ENCODE measurements at regions not wholly inside any gene's neighbourhood (a gene's known extent, or its start where the extent isn't known, plus 50 kb on each side); places are given as distances from the start of the nearest gene placed in this dataset.

GRCh38 chr2:138974651-138975050 lies 194.5 kb upstream of the NXPH2 start:
- ChIA-PET POLR2A (no interaction called here), CTCF (no interaction called here)
- H3K9me3 ChIP-seq: no peaks in the 10 kb centered on the region
- H3K4me3 Mint-ChIP-seq (ENCODE audit: unreplicated experiment): no peak overlapping the region
- no TSS peak for BruUV-seq (replicated peaks)
- no peaks in the 10 kb centered on the region for H3K36me3 ChIP-seq (ENCODE audit: control insufficient read depth, insufficient read depth, low read length)
- H3K4me3 ChIP-seq (ENCODE audit: low read depth, low read length): no peak overlapping the region
- no peak overlapping the region for H3K27ac Mint-ChIP-seq (ENCODE audit: unreplicated experiment)
- no peaks in the 10 kb centered on the region for H3K4me1 ChIP-seq
- no peak for DNase-seq
- TF ChIP-seq, protein P1, sequence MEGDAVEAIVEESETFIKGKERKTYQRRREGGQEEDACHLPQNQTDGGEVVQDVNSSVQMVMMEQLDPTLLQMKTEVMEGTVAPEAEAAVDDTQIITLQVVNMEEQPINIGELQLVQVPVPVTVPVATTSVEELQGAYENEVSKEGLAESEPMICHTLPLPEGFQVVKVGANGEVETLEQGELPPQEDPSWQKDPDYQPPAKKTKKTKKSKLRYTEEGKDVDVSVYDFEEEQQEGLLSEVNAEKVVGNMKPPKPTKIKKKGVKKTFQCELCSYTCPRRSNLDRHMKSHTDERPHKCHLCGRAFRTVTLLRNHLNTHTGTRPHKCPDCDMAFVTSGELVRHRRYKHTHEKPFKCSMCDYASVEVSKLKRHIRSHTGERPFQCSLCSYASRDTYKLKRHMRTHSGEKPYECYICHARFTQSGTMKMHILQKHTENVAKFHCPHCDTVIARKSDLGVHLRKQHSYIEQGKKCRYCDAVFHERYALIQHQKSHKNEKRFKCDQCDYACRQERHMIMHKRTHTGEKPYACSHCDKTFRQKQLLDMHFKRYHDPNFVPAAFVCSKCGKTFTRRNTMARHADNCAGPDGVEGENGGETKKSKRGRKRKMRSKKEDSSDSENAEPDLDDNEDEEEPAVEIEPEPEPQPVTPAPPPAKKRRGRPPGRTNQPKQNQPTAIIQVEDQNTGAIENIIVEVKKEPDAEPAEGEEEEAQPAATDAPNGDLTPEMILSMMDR (IDR thresholded peaks at IDR 0.05; ENCODE audit: insufficient read depth in 1 of 2, low read depth in 1 of 2, low read length in 1 of 2, severe bottlenecking in 1 of 2, unreplicated experiment in 1 of 2): no peak
- intact Hi-C loops (cut with micrococcal nuclease; ENCODE audit: unreplicated experiment): no loop called here
- no peaks in the 10 kb centered on the region for H3K27me3 ChIP-seq (replicated peaks; ENCODE audit: control insufficient read depth, insufficient read depth, low read length)
- peaks cover 6% of the 10 kb centered on the region for H3K36me3 Mint-ChIP-seq (ENCODE audit: insufficient read depth, unreplicated experiment)
- no peaks in the 10 kb centered on the region for H3K9me3 Mint-ChIP-seq (ENCODE audit: unreplicated experiment)
- no peaks in the 10 kb centered on the region for H3K27me3 Mint-ChIP-seq (ENCODE audit: insufficient read depth, unreplicated experiment)
- H3K4me1 Mint-ChIP-seq (ENCODE audit: low read depth, unreplicated experiment): no peaks in the 10 kb centered on the region

DNA sequence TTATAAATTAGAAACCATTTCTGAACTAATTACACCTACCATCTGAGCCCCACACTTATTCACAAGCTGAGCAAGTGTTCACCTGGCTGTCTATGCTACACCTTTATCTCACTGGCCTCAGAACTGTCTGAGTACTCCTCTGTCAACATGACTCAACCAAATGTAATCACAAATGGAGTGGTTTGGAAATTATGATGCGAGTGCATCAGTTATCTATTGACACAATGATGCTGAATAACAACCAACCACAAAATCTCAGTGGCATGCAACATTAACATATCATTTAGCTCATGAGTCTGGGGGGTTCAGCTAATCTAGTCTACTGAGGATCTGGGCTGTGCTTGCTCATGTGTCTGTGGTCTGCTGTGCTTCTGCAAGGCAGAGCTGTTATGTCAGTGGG lies 184.2 kb upstream of the NXPH2 start:
- Histone ChIP-seq H3K9me3 (no peaks in the 10 kb centered on the region), H3K4me3 (ENCODE audit: low read depth, low read length) (no peak overlapping the region), H3K4me1 (no peaks in the 10 kb centered on the region), H3K36me3 (ENCODE audit: control insufficient read depth, insufficient read depth, low read length) (no peaks in the 10 kb centered on the region), H3K27me3 (replicated peaks; ENCODE audit: control insufficient read depth, insufficient read depth, low read length) (no peaks in the 10 kb centered on the region)
- Mint-ChIP-seq H3K4me3 (ENCODE audit: unreplicated experiment) (no peak overlapping the region), H3K9me3 (ENCODE audit: unreplicated experiment) (no peaks in the 10 kb centered on the region), H3K4me1 (ENCODE audit: low read depth, unreplicated experiment) (no peaks in the 10 kb centered on the region), H3K36me3 (ENCODE audit: insufficient read depth, unreplicated experiment) (no peaks in the 10 kb centered on the region), H3K27me3 (ENCODE audit: insufficient read depth, unreplicated experiment) (peaks cover 3% of the 10 kb centered on the region), H3K27ac (ENCODE audit: unreplicated experiment) (no peak overlapping the region)
- no TSS peak for BruUV-seq (replicated peaks)
- intact Hi-C loops (cut with micrococcal nuclease; ENCODE audit: unreplicated experiment): no loop called here
- ChIA-PET POLR2A (no interaction called here), CTCF (no interaction called here)
- DNase-seq: no peak
- TF ChIP-seq, protein P1 (IDR thresholded peaks at IDR 0.05; ENCODE audit: insufficient read depth in 1 of 2, low read depth in 1 of 2, low read length in 1 of 2, severe bottlenecking in 1 of 2, unreplicated experiment in 1 of 2): no peak

GRCh38 chr2:138962686-138963085 lies 182.5 kb upstream of the NXPH2 start:
- H3K4me3 ChIP-seq (ENCODE audit: low read depth, low read length): no peak overlapping the region
- Mint-ChIP-seq H3K4me1 (ENCODE audit: low read depth, unreplicated experiment) (no peaks in the 10 kb centered on the region), H3K4me3 (ENCODE audit: unreplicated experiment) (no peak overlapping the region), H3K9me3 (ENCODE audit: unreplicated experiment) (no peaks in the 10 kb centered on the region), H3K36me3 (ENCODE audit: insufficient read depth, unreplicated experiment) (no peaks in the 10 kb centered on the region), H3K27ac (ENCODE audit: unreplicated experiment) (no peak overlapping the region), H3K27me3 (ENCODE audit: insufficient read depth, unreplicated experiment) (peaks cover 3% of the 10 kb centered on the region)
- intact Hi-C loops (cut with micrococcal nuclease; ENCODE audit: unreplicated experiment): no loop called here
- no peaks in the 10 kb centered on the region for H3K36me3 ChIP-seq (ENCODE audit: control insufficient read depth, insufficient read depth, low read length)
- TF ChIP-seq, protein P1 (IDR thresholded peaks at IDR 0.05; ENCODE audit: insufficient read depth in 1 of 2, low read depth in 1 of 2, low read length in 1 of 2, severe bottlenecking in 1 of 2, unreplicated experiment in 1 of 2): no peak
- no peaks in the 10 kb centered on the region for H3K9me3 ChIP-seq
- CTCF ChIA-PET: no interaction called here
- no TSS peak for BruUV-seq (replicated peaks)
- POLR2A ChIA-PET: no interaction called here
- DNase-seq: no peak
- no peaks in the 10 kb centered on the region for H3K4me1 ChIP-seq
- H3K27me3 ChIP-seq (replicated peaks; ENCODE audit: control insufficient read depth, insufficient read depth, low read length): no peaks in the 10 kb centered on the region

All from Caco-2 (cell line).